ENCODE measurements at regions not wholly inside any gene's neighbourhood (a gene's known extent, or its start where the extent isn't known, plus 50 kb on each side); places are given as distances from the start of the nearest gene placed in this dataset.
A peak's percentile ranks its signal among the peaks of the same experiment; 100 is the strongest.

DNA sequence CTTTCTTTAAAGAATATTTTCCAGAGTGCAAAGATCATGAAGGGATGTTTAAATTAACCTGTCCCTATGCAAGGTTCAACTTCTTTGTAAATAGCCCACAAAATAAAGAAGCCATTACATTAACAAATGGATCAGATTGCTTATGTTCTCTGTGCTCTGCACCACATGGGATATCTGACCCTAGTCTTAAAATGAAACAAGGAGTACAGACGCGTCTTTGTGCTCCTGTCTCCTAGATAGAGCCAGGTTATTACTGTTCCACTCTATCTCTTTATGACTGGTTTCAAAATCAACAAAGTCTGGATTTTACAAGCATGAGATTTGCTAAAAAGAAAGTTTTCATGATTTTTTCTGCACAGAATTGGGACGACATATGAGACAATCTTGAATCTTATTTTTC is 339.4 kb downstream of the KLF12 start:
- Histone ChIP-seq H3K9me3 (ENCODE audit: control insufficient read depth in 2 of 2, low read length in 2 of 2) (no peaks in the 10 kb centered on the region), H3K27me3 (ENCODE audit: control insufficient read depth, insufficient read depth, low read length) (no peaks in the 10 kb centered on the region), H3K4me1 (ENCODE audit: control insufficient read depth, insufficient read depth, low read length, poor library complexity, severe bottlenecking) (no peaks in the 10 kb centered on the region), H3K36me3 (ENCODE audit: control insufficient read depth, insufficient read depth, low read length) (peaks cover 3% of the 10 kb centered on the region), H3K4me3 (ENCODE audit: low read depth, low read length) (no peak overlapping the region), H3K27ac (ENCODE audit: insufficient read depth, low read length, poor library complexity, severe bottlenecking) (no peak overlapping the region)
- Mint-ChIP-seq H3K4me1 (peaks cover 18 to 53% (median 28%) of the 10 kb centered on the region in 4 donors), H3K27me3 (no peaks in the 10 kb centered on the region), H3K36me3 (peaks cover 46% of the 10 kb centered on the region), H3K27ac (peak overlapping the region in 1 of 3 donors; percentile 50), H3K4me3 (no peak overlapping the region), H3K9me3 (peaks cover 0 to 4% (median 0%) of the 10 kb centered on the region in 7 donors)
- ATAC-seq (ENCODE audit: low read depth in 2 of 2) (no peak), DNase-seq (no peak)

DNA sequence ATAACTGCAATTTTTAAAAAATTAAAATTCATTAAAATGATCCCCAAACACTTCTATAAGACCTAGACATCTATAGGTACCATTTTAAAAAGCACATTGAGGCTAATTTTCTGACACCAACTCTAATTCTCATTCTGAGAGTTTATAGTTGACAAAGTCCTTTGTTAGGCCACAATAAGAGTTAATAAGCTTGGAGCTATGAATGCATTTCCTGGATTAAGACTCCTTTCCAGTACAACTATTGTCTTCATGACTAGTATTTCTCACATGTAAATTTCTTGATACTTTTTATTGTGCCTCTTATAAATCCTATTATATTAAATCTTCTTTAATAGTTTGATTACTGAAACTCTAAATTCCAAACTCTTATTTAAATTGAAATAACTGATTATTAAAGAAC is 340.8 kb downstream of the KLF12 start:
- no peak for DNase-seq
- H3K36me3 Mint-ChIP-seq: peaks cover 45% of the 10 kb centered on the region
- H3K4me1 ChIP-seq (ENCODE audit: control insufficient read depth, insufficient read depth, low read length, poor library complexity, severe bottlenecking): no peaks in the 10 kb centered on the region
- no peak overlapping the region for H3K4me3 ChIP-seq (ENCODE audit: low read depth, low read length)
- no peak for ATAC-seq (ENCODE audit: low read depth in 2 of 2)
- no peaks in the 10 kb centered on the region for H3K9me3 Mint-ChIP-seq
- H3K4me3 Mint-ChIP-seq: no peak overlapping the region
- H3K27ac Mint-ChIP-seq: no peak overlapping the region
- no peak overlapping the region for H3K27ac ChIP-seq (ENCODE audit: insufficient read depth, low read length, poor library complexity, severe bottlenecking)
- H3K36me3 ChIP-seq (ENCODE audit: control insufficient read depth, insufficient read depth, low read length): no peaks in the 10 kb centered on the region
- peaks cover 24 to 60% (median 29%) of the 10 kb centered on the region in 4 donors for H3K4me1 Mint-ChIP-seq
- no peaks in the 10 kb centered on the region for H3K9me3 ChIP-seq (ENCODE audit: control insufficient read depth in 2 of 2, low read length in 2 of 2)
- H3K27me3 ChIP-seq (ENCODE audit: control insufficient read depth, insufficient read depth, low read length): no peaks in the 10 kb centered on the region
- no peaks in the 10 kb centered on the region for H3K27me3 Mint-ChIP-seq

DNA sequence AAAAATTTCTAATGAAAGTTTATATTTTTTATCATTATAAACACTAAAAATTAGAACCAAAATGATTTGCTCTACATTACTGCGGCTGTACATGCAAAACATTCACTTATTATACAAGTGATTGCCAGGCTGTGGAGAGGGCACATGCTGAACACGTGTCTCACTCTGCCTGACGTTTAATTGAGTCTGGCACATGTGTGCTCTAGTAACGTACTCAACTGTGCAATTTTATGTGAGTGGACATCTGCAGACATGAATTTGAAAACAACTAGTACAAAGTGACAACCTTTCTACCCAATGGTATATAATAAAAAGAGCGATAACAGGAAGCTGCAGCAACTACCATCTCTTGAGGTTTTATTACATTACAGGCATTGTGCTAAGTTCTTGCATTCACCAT is 341.4 kb downstream of the KLF12 start:
- Histone ChIP-seq H3K27ac (ENCODE audit: insufficient read depth, low read length, poor library complexity, severe bottlenecking) (no peak overlapping the region), H3K36me3 (ENCODE audit: control insufficient read depth, insufficient read depth, low read length) (no peaks in the 10 kb centered on the region), H3K4me1 (ENCODE audit: control insufficient read depth, insufficient read depth, low read length, poor library complexity, severe bottlenecking) (no peaks in the 10 kb centered on the region), H3K9me3 (ENCODE audit: control insufficient read depth in 2 of 2, low read length in 2 of 2) (no peaks in the 10 kb centered on the region), H3K27me3 (ENCODE audit: control insufficient read depth, insufficient read depth, low read length) (no peaks in the 10 kb centered on the region), H3K4me3 (ENCODE audit: low read depth, low read length) (no peak overlapping the region)
- Mint-ChIP-seq H3K4me1 (peaks cover 19 to 57% (median 27%) of the 10 kb centered on the region in 4 donors), H3K27ac (peak overlapping the region in 1 of 3 donors; percentile 43), H3K9me3 (no peaks in the 10 kb centered on the region), H3K27me3 (no peaks in the 10 kb centered on the region), H3K36me3 (peaks cover 42% of the 10 kb centered on the region), H3K4me3 (no peak overlapping the region)
- ATAC-seq (ENCODE audit: low read depth in 2 of 2): peak in 1 of 2 donors; percentile 22
- no peak for DNase-seq

DNA sequence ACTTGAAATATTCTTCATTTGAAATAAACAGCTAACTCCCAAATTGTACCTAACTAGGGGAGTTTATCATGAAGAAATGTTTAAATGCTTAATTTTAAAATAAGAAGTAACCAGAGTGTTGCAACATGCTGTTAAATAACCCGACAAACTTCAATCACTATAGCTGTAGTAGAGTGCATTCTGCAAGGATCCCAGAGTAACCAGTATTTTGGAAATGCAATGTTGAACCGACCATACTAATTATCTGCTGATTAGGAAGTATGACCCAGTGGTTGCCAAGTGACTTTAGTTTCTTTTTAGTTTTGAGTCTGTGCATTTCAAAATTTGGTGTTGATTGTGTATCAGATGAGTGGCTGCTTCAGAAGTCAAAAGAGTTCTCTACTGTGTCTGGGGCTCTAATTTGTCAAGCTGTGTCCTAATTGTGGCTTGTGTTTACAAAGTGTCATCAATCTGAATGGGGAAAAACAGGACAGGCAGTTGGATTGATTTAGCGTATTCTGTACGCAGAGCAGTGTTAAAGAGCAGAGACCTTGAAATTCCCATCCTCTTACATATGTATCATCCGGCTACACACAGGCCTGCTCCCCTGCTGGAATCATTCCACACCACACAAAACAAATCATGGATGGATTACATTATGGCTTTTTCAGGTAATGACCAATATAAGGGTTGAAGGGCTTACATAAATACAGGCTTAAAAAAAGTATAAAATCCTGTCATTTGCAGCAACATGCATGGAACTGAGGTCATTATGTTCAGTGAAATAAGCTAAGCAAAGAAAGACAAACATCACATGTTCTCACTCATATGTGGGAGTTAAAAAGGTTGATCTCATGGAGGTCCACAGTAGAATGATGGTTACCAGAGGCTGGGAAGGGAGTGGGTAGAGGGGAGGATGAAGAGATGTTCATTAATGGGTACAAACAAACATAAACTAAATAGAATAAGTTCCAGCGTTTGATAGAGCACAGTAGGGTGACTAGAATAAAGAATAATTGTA is 351.5 kb downstream of the KLF12 start:
- DNase-seq (no peak), ATAC-seq (ENCODE audit: low read depth in 2 of 2) (no peak)
- Mint-ChIP-seq H3K4me3 (no peak overlapping the region), H3K4me1 (peaks cover 25 to 30% (median 30%) of the 10 kb centered on the region in 4 donors), H3K27me3 (no peaks in the 10 kb centered on the region), H3K27ac (peak overlapping the region; percentile 28 to 62 (median 29)), H3K36me3 (peaks cover 39% of the 10 kb centered on the region), H3K9me3 (no peaks in the 10 kb centered on the region)
- Histone ChIP-seq H3K36me3 (ENCODE audit: control insufficient read depth, insufficient read depth, low read length) (peaks cover 25% of the 10 kb centered on the region), H3K27ac (ENCODE audit: insufficient read depth, low read length, poor library complexity, severe bottlenecking) (no peak overlapping the region), H3K9me3 (ENCODE audit: control insufficient read depth in 2 of 2, low read length in 2 of 2) (no peaks in the 10 kb centered on the region), H3K27me3 (ENCODE audit: control insufficient read depth, insufficient read depth, low read length) (no peaks in the 10 kb centered on the region), H3K4me3 (ENCODE audit: low read depth, low read length) (no peak overlapping the region), H3K4me1 (ENCODE audit: control insufficient read depth, insufficient read depth, low read length, poor library complexity, severe bottlenecking) (no peaks in the 10 kb centered on the region)

DNA sequence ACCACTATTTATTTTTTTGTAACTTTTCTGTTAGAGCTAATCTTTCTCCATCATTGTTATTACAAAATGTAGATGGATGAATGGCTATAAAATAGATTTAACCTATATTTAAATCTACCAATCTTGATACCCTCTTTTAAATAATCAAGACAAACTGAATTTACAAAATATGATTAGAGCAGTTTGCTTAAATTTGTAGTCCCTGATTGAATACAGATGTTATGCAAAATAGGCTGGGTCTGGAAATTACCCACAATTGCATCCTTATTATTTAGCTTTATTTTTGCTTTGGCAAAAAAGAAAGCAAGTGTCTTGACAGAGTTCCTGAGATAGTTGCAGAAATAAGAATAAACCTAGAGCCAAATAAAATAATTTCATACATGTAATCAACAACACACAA is 352.8 kb downstream of the KLF12 start:
- H3K9me3 ChIP-seq (ENCODE audit: control insufficient read depth in 2 of 2, low read length in 2 of 2): no peaks in the 10 kb centered on the region
- H3K4me1 ChIP-seq (ENCODE audit: control insufficient read depth, insufficient read depth, low read length, poor library complexity, severe bottlenecking): no peaks in the 10 kb centered on the region
- H3K27ac ChIP-seq (ENCODE audit: insufficient read depth, low read length, poor library complexity, severe bottlenecking): no peak overlapping the region
- no peak overlapping the region for H3K4me3 ChIP-seq (ENCODE audit: low read depth, low read length)
- H3K9me3 Mint-ChIP-seq: peaks cover 0 to 3% (median 0%) of the 10 kb centered on the region in 7 donors
- peaks cover 44% of the 10 kb centered on the region for H3K36me3 Mint-ChIP-seq
- H3K4me3 Mint-ChIP-seq: no peak overlapping the region
- ATAC-seq (ENCODE audit: low read depth in 2 of 2): no peak
- no peak for DNase-seq
- peaks cover 33 to 41% (median 33%) of the 10 kb centered on the region in 4 donors for H3K4me1 Mint-ChIP-seq
- peak overlapping the region in 1 of 3 donors; percentile 32 for H3K27ac Mint-ChIP-seq
- H3K27me3 ChIP-seq (ENCODE audit: control insufficient read depth, insufficient read depth, low read length): no peaks in the 10 kb centered on the region
- H3K36me3 ChIP-seq (ENCODE audit: control insufficient read depth, insufficient read depth, low read length): peaks cover 25% of the 10 kb centered on the region
- H3K27me3 Mint-ChIP-seq: no peaks in the 10 kb centered on the region

DNA sequence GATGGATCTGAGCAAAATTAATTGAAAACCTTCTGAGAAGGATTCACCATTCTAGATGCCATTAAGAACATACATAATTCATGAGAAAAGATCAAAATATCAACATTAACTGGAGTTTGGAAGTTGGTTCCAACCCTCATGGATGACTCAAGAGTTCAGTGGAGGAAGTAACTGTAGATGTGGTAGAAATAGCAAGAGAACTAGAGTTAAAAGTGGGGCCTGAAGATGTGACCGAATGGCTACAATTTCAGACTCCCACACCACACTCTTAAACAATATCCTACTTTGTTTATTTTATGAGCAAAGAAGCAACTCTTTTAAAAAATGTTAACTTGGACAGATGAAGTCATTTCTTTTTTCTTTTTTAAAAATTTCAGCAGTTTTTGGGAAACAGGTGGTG is 354.3 kb downstream of the KLF12 start:
- no peak overlapping the region for H3K4me3 ChIP-seq (ENCODE audit: low read depth, low read length)
- Mint-ChIP-seq H3K4me3 (no peak overlapping the region), H3K4me1 (peaks cover 28 to 33% (median 31%) of the 10 kb centered on the region in 4 donors), H3K27ac (peak overlapping the region in 1 of 3 donors; percentile 93), H3K36me3 (peaks cover 36% of the 10 kb centered on the region), H3K9me3 (peaks cover 0 to 3% (median 0%) of the 10 kb centered on the region in 7 donors), H3K27me3 (no peaks in the 10 kb centered on the region)
- H3K27ac ChIP-seq (ENCODE audit: insufficient read depth, low read length, poor library complexity, severe bottlenecking): no peak overlapping the region
- no peak for DNase-seq
- no peaks in the 10 kb centered on the region for H3K4me1 ChIP-seq (ENCODE audit: control insufficient read depth, insufficient read depth, low read length, poor library complexity, severe bottlenecking)
- no peaks in the 10 kb centered on the region for H3K27me3 ChIP-seq (ENCODE audit: control insufficient read depth, insufficient read depth, low read length)
- ATAC-seq (ENCODE audit: low read depth in 2 of 2): no peak
- peaks cover 19% of the 10 kb centered on the region for H3K36me3 ChIP-seq (ENCODE audit: control insufficient read depth, insufficient read depth, low read length)
- no peaks in the 10 kb centered on the region for H3K9me3 ChIP-seq (ENCODE audit: control insufficient read depth in 2 of 2, low read length in 2 of 2)

DNA sequence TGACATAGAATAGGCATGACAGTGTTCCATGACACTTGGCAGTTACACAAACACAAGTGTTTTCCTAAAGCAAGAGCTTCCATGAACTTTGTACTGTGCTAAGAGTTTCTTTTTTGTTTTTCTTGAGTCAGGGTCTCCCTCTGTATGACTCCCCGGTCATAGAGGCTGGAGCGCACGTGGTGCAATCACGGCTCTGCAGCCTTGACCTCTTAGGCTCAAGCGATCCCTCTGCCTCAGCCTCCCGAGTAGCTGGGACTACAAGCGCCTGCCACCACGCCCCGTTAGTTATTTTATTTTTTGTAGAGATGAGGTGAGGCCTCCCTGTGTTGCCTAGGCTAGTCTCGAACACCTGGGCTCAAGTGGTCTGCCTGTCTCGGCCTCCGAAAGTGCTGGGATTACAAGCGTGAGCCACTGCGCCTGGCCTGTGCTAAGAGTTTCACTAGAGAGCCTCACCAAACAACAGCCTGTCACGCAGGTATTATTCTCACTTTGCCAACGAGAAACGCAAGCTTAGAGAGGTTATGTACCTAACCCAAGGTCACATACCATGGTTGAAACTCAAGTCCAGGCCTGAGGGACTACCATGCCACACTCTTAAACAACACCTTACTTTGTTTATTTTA is 355.9 kb downstream of the KLF12 start:
- H3K36me3 ChIP-seq (ENCODE audit: control insufficient read depth, insufficient read depth, low read length): peaks cover 19% of the 10 kb centered on the region
- peaks cover 47% of the 10 kb centered on the region for H3K36me3 Mint-ChIP-seq
- H3K27ac Mint-ChIP-seq: peak overlapping the region; percentile 20 to 66 (median 32)
- H3K4me3 ChIP-seq (ENCODE audit: low read depth, low read length): no peak overlapping the region
- H3K4me3 Mint-ChIP-seq: no peak overlapping the region
- peaks cover 0 to 3% (median 0%) of the 10 kb centered on the region in 7 donors for H3K9me3 Mint-ChIP-seq
- no peak overlapping the region for H3K27ac ChIP-seq (ENCODE audit: insufficient read depth, low read length, poor library complexity, severe bottlenecking)
- no peaks in the 10 kb centered on the region for H3K27me3 ChIP-seq (ENCODE audit: control insufficient read depth, insufficient read depth, low read length)
- no peak for ATAC-seq (ENCODE audit: low read depth in 2 of 2)
- no peaks in the 10 kb centered on the region for H3K27me3 Mint-ChIP-seq
- DNase-seq: no peak
- no peaks in the 10 kb centered on the region for H3K4me1 ChIP-seq (ENCODE audit: control insufficient read depth, insufficient read depth, low read length, poor library complexity, severe bottlenecking)
- peaks cover 18 to 35% (median 26%) of the 10 kb centered on the region in 4 donors for H3K4me1 Mint-ChIP-seq
- no peaks in the 10 kb centered on the region for H3K9me3 ChIP-seq (ENCODE audit: control insufficient read depth in 2 of 2, low read length in 2 of 2)

Measured in CD4-positive, CD25-positive, alpha-beta regulatory T cell (primary cell).